GM12878 (cell line): ENCODE measurements at regions not wholly inside any gene's neighbourhood (a gene's known extent, or its start where the extent isn't known, plus 50 kb on each side); places are given as distances from the start of the nearest gene placed in this dataset.

Source experiments
- ATAC-seq: fragments of 200-7000 bp; cut with Tn5 transposase; 3 replicates; pipeline ENCODE4 v1.9.1; 2020; ENCODE audit warnings: mild to moderate bottlenecking, moderate library complexity
- BruUV-seq: library from RNA; stranded (reverse); fragments of 400-500 nt; replicated peaks from 2 replicates; lab custom pipeline; 2021; lab: Mats Ljungman, UMichigan
- CTCF ChIA-PET: fragments of 300-600 bp; sonication (Branson Sonifier 250); formaldehyde crosslinking; extraction: SDS; loops from one replicate; lab custom pipeline; 2021; ENCODE audit warnings: inconsistent platforms; lab: Yijun Ruan, JAX
- POLR2A ChIA-PET: fragments of 350-600 bp; formaldehyde crosslinking; extraction: SDS; loops from one replicate; lab custom pipeline; 2021; ENCODE audit warnings: inconsistent platforms; lab: Charles Lee
- RAD21 ChIA-PET: fragments of 300-600 bp; sonication (Branson Sonifier 250); formaldehyde crosslinking; loops from one replicate; lab custom pipeline; 2023; ENCODE audit warnings: antibody characterized with exemption; ENCODE audit not compliant: unreplicated experiment; lab: Charles Lee
- SMC1A ChIA-PET: fragments of 300-600 bp; sonication (Branson Sonifier 250); formaldehyde crosslinking; loops from one replicate; lab custom pipeline; 2023; ENCODE audit not compliant: unreplicated experiment, uncharacterized antibody; lab: Charles Lee
- DNase-seq: peaks from one replicate; pipeline ENCODE4 v3.0.0-alpha.2; 2011; ENCODE audit warnings: low read depth, low spot score
- FAIRE-seq: peaks from 3 replicates; lab custom pipeline; 2011; peaks lifted over from hg19 to GRCh38; lab: Jason Lieb, UNC
- H2AFZ ChIP-seq: 2 replicates; pipeline ENCODE4 v1.6.0; 2011; ENCODE audit warnings: low read depth, low read length, control low read depth; ENCODE audit not compliant: control insufficient read depth
- H3K27ac ChIP-seq: 2 replicates; pipeline ENCODE4 v1.5.1; 2011; ENCODE audit warnings: control low read depth; ENCODE audit not compliant: control insufficient read depth, insufficient read depth
- H3K27me3 ChIP-seq, 2 experiments: replicated peaks in 1 of 2; 2 replicates each; pipeline versions ENCODE4 v1.6.0 to v1.6.1; 2011; ENCODE audit warnings: low read length in 1 of 2; ENCODE audit not compliant: control insufficient read depth in 2 of 2, insufficient read depth in 2 of 2
- H3K36me3 ChIP-seq, 2 experiments: 2 replicates each; pipeline ENCODE4 v1.5.1; 2011; ENCODE audit warnings: low read length in 1 of 2; ENCODE audit not compliant: control insufficient read depth in 2 of 2, insufficient read depth in 2 of 2
- H3K4me1 ChIP-seq: 2 replicates; pipeline ENCODE4 v1.6.1; 2011; ENCODE audit warnings: mild to moderate bottlenecking, low read length, moderate library complexity, mixed read lengths; ENCODE audit not compliant: control insufficient read depth, insufficient read depth
- H3K4me2 ChIP-seq: 2 replicates; pipeline ENCODE4 v1.6.0; 2011; ENCODE audit warnings: control low read depth; ENCODE audit not compliant: control insufficient read depth, insufficient read depth
- H3K4me3 ChIP-seq: fragments of 200-600 bp; sonication (generic); 2 replicates; pipeline ENCODE4 v1.5.1; 2016
- H3K79me2 ChIP-seq: 2 replicates; pipeline ENCODE4 v1.6.0; 2011; ENCODE audit warnings: low read length; ENCODE audit not compliant: control insufficient read depth, insufficient read depth
- H3K9ac ChIP-seq: 2 replicates; pipeline ENCODE4 v1.8.0; 2011; ENCODE audit warnings: low read length, control low read depth, mixed read lengths; ENCODE audit not compliant: control insufficient read depth, insufficient read depth
- H3K9me3 ChIP-seq: replicated peaks from 3 replicates; pipeline ENCODE4 v1.5.1; 2011; ENCODE audit warnings: mild to moderate bottlenecking, low read length; ENCODE audit not compliant: control insufficient read depth, insufficient read depth
- H4K20me1 ChIP-seq: 2 replicates; pipeline ENCODE4 v1.6.0; 2011; ENCODE audit not compliant: control insufficient read depth, insufficient read depth
- BCL11A ChIP-seq: IDR thresholded peaks from 2 replicates; pipeline ENCODE4 v1.6.1; 2011; ENCODE audit warnings: low read depth, low read length
- DPF2 ChIP-seq: fragments of 450-650 bp; IDR thresholded peaks from 2 replicates; pipeline ENCODE4 v1.6.1; 2017; ENCODE audit warnings: mild to moderate bottlenecking
- ESRRA ChIP-seq: IDR thresholded peaks from 2 replicates; pipeline ENCODE4 v1.6.1; 2012; ENCODE audit warnings: mild to moderate bottlenecking, low read length, improper control_type of control experiment
- MLLT1 ChIP-seq: fragments of 450-650 bp; IDR thresholded peaks from 2 replicates; pipeline ENCODE4 v1.6.1; 2016; ENCODE audit warnings: mild to moderate bottlenecking
- NFXL1 ChIP-seq: fragments of 450-650 bp; IDR thresholded peaks from 2 replicates; pipeline ENCODE4 v1.6.1; 2017; ENCODE audit warnings: antibody characterized with exemption, mild to moderate bottlenecking, borderline replicate concordance
- NKRF ChIP-seq: fragments of 450-650 bp; conservative IDR thresholded peaks from 2 replicates; pipeline ENCODE4 v1.6.1; 2017; ENCODE audit warnings: mild to moderate bottlenecking, moderate library complexity
- SMC3 ChIP-seq: IDR thresholded peaks from 2 replicates; pipeline ENCODE4 v1.6.1; 2011; ENCODE audit warnings: low read length, improper control_type of control experiment, borderline replicate concordance
- TARDBP ChIP-seq: IDR thresholded peaks from 2 replicates; pipeline ENCODE4 v1.6.1; 2016; ENCODE audit warnings: borderline replicate concordance
- TCF12 ChIP-seq: IDR thresholded peaks from 2 replicates; pipeline ENCODE4 v1.6.1; 2011; ENCODE audit warnings: low read depth, mild to moderate bottlenecking, low read length
- USF1 ChIP-seq: IDR thresholded peaks from 2 replicates; pipeline ENCODE4 v1.6.1; 2011; ENCODE audit warnings: borderline replicate concordance, low read depth, mild to moderate bottlenecking, moderate library complexity, mixed read lengths, low read length; ENCODE audit not compliant: insufficient read depth; ENCODE audit errors: extremely low read length
- WGBS: methylation state at CpG from one replicate; pipeline ENCODE4 v1.1.6; 2016; ENCODE audit warnings: low lambda C conversion rate; ENCODE audit not compliant: insufficient replicate concordance, insufficient coverage; ENCODE audit errors: missing lambda C conversion rate; 5-methylcytosine and 5-hydroxymethylcytosine counted together
- in situ Hi-C: fragments of 300-500 bp; cut with MboI; formaldehyde crosslinking; loops from 9 replicates; pipeline ENCODE4 v1.14.3; 2018; ENCODE audit warnings: mixed read lengths
- intact Hi-C: fragments of 100-400 bp; cut with micrococcal nuclease; formaldehyde crosslinking; loops from one replicate; pipeline ENCODE4 v1.14.2; 2022; ENCODE audit not compliant: unreplicated experiment

- H3K4me3 ChIP-seq, result no peak overlapping the region
- in situ Hi-C loops, result no loop called here
- no TSS peak for BruUV-seq
- 2% methylated on average over 2 of the region's 2 CpGs for WGBS
- H2AFZ ChIP-seq, result no peak overlapping the region
- TF ChIP-seq DPF2 (no peak), TARDBP (no peak), MLLT1 (no peak), ESRRA (no peak), NFXL1 (no peak), BCL11A (no peak), NKRF (no peak), TCF12 (no peak), SMC3 (no peak), USF1 (no peak)
- no peaks in the 10 kb centered on the region for H3K27me3 ChIP-seq
- H3K36me3 ChIP-seq, result no peaks in the 10 kb centered on the region
- no peak for ATAC-seq
- FAIRE-seq, result no peak
- ChIA-PET RAD21 (no interaction called here), CTCF (no interaction called here), SMC1A (no interaction called here), POLR2A (no interaction called here)
- no peak overlapping the region for H3K27ac ChIP-seq
- no peak overlapping the region for H3K4me2 ChIP-seq
- no peaks in the 10 kb centered on the region for H3K79me2 ChIP-seq
- DNase-seq, result no peak
- H3K9me3 ChIP-seq, result no peaks in the 10 kb centered on the region
- no peaks in the 10 kb centered on the region for H3K4me1 ChIP-seq
- intact Hi-C loops, result no loop called here
- no peaks in the 10 kb centered on the region for H4K20me1 ChIP-seq
- H3K9ac ChIP-seq, result no peak overlapping the region
These were observed 184.6 kb downstream of the ABCC12 start for GRCh38 chr16:47971225-47971624.
